OCI-LY1 (cell line): ENCODE measurements at regions not wholly inside any gene's neighbourhood (a gene's known extent, or its start where the extent isn't known, plus 50 kb on each side); places are given as distances from the start of the nearest gene placed in this dataset.

Source experiments
- H2AFZ ChIP-seq: fragments of 200-600 bp; sonication (generic), shearing (Covaris generic); 2 replicates; pipeline ENCODE4 v1.6.0; 2014; ENCODE audit warnings: antibody characterized with exemption, mild to moderate bottlenecking, low read length
- H3F3A ChIP-seq: fragments of 200-600 bp; sonication (generic), shearing (Covaris generic); 2 replicates; pipeline ENCODE4 v1.6.0; 2014; ENCODE audit warnings: mild to moderate bottlenecking, antibody characterized with exemption, low read length, moderate library complexity; ENCODE audit not compliant: insufficient read depth
- H3K27ac ChIP-seq: fragments of 200-600 bp; sonication (generic); 2 replicates; pipeline ENCODE4 v1.5.1; 2014; ENCODE audit warnings: low read length, mixed run types, mild to moderate bottlenecking, low read depth; ENCODE audit not compliant: poor library complexity, severe bottlenecking
- H3K27me3 ChIP-seq: fragments of 200-600 bp; sonication (generic); 2 replicates; pipeline ENCODE4 v1.6.0; 2014; ENCODE audit warnings: antibody characterized with exemption, mild to moderate bottlenecking, low read length, moderate library complexity; ENCODE audit not compliant: insufficient read depth
- H3K36me3 ChIP-seq: fragments of 200-600 bp; sonication (generic); 2 replicates; pipeline ENCODE4 v1.6.1; 2014; ENCODE audit warnings: mild to moderate bottlenecking, antibody characterized with exemption, low read length, moderate library complexity, mixed read lengths; ENCODE audit not compliant: insufficient read depth
- H3K4me1 ChIP-seq: fragments of 200-600 bp; sonication (generic); 2 replicates; pipeline ENCODE4 v1.5.1; 2014; ENCODE audit warnings: mild to moderate bottlenecking, low read length, moderate library complexity; ENCODE audit not compliant: insufficient read depth, severe bottlenecking
- H3K4me2 ChIP-seq: fragments of 200-600 bp; sonication (generic), shearing (Covaris generic); 2 replicates; pipeline ENCODE4 v1.6.1; 2014; ENCODE audit warnings: low read length
- H3K4me3 ChIP-seq: fragments of 200-600 bp; sonication (generic); 2 replicates; pipeline ENCODE4 v1.5.1; 2014; ENCODE audit warnings: low read length, low read depth, mild to moderate bottlenecking, mixed read lengths; ENCODE audit not compliant: poor library complexity, severe bottlenecking
- H3K79me2 ChIP-seq: fragments of 200-600 bp; shearing (Covaris generic); 2 replicates; pipeline ENCODE4 v1.6.1; 2016; ENCODE audit warnings: mixed run types, low read length, mixed read lengths; ENCODE audit not compliant: insufficient read depth
- H3K9ac ChIP-seq: fragments of 200-600 bp; sonication (generic), shearing (Covaris generic); 2 replicates; pipeline ENCODE4 v1.6.1; 2014; ENCODE audit warnings: mild to moderate bottlenecking, low read length, mixed read lengths
- H3K9me2 ChIP-seq: fragments of 200-600 bp; sonication (generic), shearing (Covaris generic); 2 replicates; pipeline ENCODE4 v1.6.1; 2014; ENCODE audit warnings: low read depth, mild to moderate bottlenecking, low read length, mixed read lengths
- H3K9me3 ChIP-seq: fragments of 200-600 bp; shearing (Covaris generic); 2 replicates; pipeline ENCODE4 v1.6.1; 2014; ENCODE audit warnings: low read length, mixed read lengths
- H4K20me1 ChIP-seq: fragments of 200-600 bp; sonication (generic), shearing (Covaris generic); 2 replicates; pipeline ENCODE4 v1.6.0; 2016; ENCODE audit warnings: mild to moderate bottlenecking, low read length; ENCODE audit not compliant: insufficient read depth
- EZH2 ChIP-seq: fragments of 200-600 bp; sonication (generic), shearing (Covaris generic); IDR thresholded peaks from 2 replicates; pipeline ENCODE4 v1.8.0; 2017; ENCODE audit warnings: borderline replicate concordance, mixed run types, mild to moderate bottlenecking, antibody characterized with exemption, low read length, moderate library complexity, mixed read lengths
- TF ChIP-seq, protein P1 (sequence below): fragments of 200-600 bp; sonication (generic), shearing (Covaris generic); IDR thresholded peaks from 2 replicates; pipeline ENCODE4 v1.5.1; 2017; ENCODE audit warnings: mild to moderate bottlenecking, antibody characterized with exemption, low read length, moderate library complexity, mixed read lengths

DNA sequence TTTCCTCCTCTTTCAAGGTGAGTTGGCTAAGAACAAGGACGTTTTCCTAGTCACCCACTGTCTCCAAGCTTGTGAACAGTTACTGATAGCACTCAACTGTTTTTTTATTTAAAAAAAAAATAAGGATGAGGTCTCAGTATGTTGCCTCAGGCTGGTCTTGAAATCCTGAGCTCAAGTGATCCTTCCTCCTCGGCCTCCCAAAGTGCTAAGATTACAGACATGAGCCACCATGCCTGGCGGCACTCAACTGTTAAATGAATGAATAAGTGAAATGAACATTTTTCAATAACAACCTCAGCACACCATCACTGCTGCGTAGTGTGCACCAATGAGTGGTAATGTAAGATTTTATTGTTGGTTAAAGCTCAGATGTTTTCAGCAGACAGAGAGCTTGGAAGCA is 214.1 kb upstream of the NRIP1 start:
- H3K9me2 ChIP-seq: no peaks in the 10 kb centered on the region
- H3K27ac ChIP-seq: no peak overlapping the region
- no peaks in the 10 kb centered on the region for H3K4me1 ChIP-seq
- no peaks in the 10 kb centered on the region for H4K20me1 ChIP-seq
- H3K4me2 ChIP-seq: no peak overlapping the region
- H3K9me3 ChIP-seq: no peaks in the 10 kb centered on the region
- no peaks in the 10 kb centered on the region for H3K79me2 ChIP-seq
- no peak overlapping the region for H3K9ac ChIP-seq
- H2AFZ ChIP-seq: no peak overlapping the region
- no peak for TF ChIP-seq EZH2
- TF ChIP-seq, protein P1, sequence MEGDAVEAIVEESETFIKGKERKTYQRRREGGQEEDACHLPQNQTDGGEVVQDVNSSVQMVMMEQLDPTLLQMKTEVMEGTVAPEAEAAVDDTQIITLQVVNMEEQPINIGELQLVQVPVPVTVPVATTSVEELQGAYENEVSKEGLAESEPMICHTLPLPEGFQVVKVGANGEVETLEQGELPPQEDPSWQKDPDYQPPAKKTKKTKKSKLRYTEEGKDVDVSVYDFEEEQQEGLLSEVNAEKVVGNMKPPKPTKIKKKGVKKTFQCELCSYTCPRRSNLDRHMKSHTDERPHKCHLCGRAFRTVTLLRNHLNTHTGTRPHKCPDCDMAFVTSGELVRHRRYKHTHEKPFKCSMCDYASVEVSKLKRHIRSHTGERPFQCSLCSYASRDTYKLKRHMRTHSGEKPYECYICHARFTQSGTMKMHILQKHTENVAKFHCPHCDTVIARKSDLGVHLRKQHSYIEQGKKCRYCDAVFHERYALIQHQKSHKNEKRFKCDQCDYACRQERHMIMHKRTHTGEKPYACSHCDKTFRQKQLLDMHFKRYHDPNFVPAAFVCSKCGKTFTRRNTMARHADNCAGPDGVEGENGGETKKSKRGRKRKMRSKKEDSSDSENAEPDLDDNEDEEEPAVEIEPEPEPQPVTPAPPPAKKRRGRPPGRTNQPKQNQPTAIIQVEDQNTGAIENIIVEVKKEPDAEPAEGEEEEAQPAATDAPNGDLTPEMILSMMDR: no peak
- no peaks in the 10 kb centered on the region for H3K27me3 ChIP-seq
- H3K36me3 ChIP-seq: no peaks in the 10 kb centered on the region
- H3F3A ChIP-seq: no peaks in the 10 kb centered on the region
- no peak overlapping the region for H3K4me3 ChIP-seq

DNA sequence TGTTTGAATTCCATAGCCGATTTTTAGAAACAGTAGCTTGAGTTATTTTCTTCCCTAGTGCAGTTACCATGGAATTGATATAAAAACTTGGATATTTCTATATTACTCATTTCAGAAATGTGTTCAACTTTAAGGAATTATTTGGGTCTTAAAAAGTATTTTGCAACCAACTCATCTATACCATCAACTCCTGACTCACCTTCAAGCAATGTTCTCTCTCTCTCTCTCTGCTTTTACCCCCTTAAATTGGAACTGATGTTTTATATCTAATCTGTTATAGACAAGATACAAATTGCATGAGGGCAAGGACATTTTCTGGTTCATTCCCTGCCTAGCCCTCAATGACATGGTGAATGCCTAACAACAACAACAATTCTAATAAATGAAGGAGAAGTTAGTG is 214.7 kb upstream of the NRIP1 start:
- Histone ChIP-seq H3F3A (no peaks in the 10 kb centered on the region), H4K20me1 (no peaks in the 10 kb centered on the region), H3K9me2 (no peaks in the 10 kb centered on the region), H3K4me3 (no peak overlapping the region), H3K9ac (no peak overlapping the region), H3K79me2 (no peaks in the 10 kb centered on the region), H3K36me3 (no peaks in the 10 kb centered on the region), H3K4me1 (no peaks in the 10 kb centered on the region), H2AFZ (no peak overlapping the region), H3K27me3 (no peaks in the 10 kb centered on the region), H3K27ac (no peak overlapping the region), H3K4me2 (no peak overlapping the region), H3K9me3 (no peaks in the 10 kb centered on the region)
- TF ChIP-seq, protein P1: no peak
- TF ChIP-seq EZH2: no peak

DNA sequence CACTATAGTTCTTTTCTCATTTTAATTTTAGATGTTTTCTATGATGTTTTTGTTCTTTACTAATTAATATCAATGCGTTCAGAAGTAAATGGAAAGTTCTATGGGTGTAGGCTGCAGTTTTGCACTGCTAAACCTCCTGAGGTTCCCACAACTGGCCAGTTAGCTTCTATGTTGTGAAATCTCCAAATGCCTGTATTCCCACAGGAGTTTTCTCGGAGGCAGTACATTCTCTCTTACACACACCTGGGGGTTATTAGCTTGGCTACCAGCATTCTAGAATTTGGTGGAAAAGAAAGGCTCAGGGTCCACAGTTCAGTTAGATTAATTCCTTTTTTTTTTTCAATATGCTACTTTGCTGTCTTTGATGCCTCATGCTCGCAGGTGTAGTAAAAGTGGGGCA is 216.9 kb upstream of the NRIP1 start:
- Histone ChIP-seq H3K27me3 (no peaks in the 10 kb centered on the region), H2AFZ (no peak overlapping the region), H3K9me3 (no peaks in the 10 kb centered on the region), H4K20me1 (no peaks in the 10 kb centered on the region), H3K27ac (no peak overlapping the region), H3K4me2 (no peak overlapping the region), H3K79me2 (no peaks in the 10 kb centered on the region), H3K36me3 (no peaks in the 10 kb centered on the region), H3K4me1 (no peaks in the 10 kb centered on the region), H3K9me2 (no peaks in the 10 kb centered on the region), H3F3A (no peaks in the 10 kb centered on the region), H3K9ac (no peak overlapping the region), H3K4me3 (no peak overlapping the region)
- TF ChIP-seq EZH2: no peak
- TF ChIP-seq, protein P1: no peak
